Fibroblast of lung (primary cell): ENCODE measurements at regions not wholly inside any gene's neighbourhood (a gene's known extent, or its start where the extent isn't known, plus 50 kb on each side); places are given as distances from the start of the nearest gene placed in this dataset.

ENCODE experiments used
- DNase-seq, 2 donors: peaks; one replicate each; pipeline versions ENCODE4 v3.0.0 to v3.0.0-alpha.2; 2010; ENCODE audit warnings: low read depth in 2 of 2
- H2AFZ ChIP-seq: 2 replicates; pipeline ENCODE4 v1.5.1; 2012; ENCODE audit warnings: low read length, control low read depth, inconsistent platforms
- H3K27ac ChIP-seq: 2 replicates; pipeline ENCODE4 v1.5.1; 2011; ENCODE audit warnings: low read length, control low read depth; ENCODE audit not compliant: insufficient read depth
- H3K27me3 ChIP-seq: 2 replicates; pipeline ENCODE4 v1.5.1; 2011; ENCODE audit warnings: mild to moderate bottlenecking, low read length; ENCODE audit not compliant: control insufficient read depth, insufficient read depth
- H3K36me3 ChIP-seq: 2 replicates; pipeline ENCODE4 v1.5.1; 2011; ENCODE audit warnings: low read length; ENCODE audit not compliant: control insufficient read depth, insufficient read depth
- H3K4me1 ChIP-seq: 2 replicates; pipeline ENCODE4 v1.5.1; 2011; ENCODE audit warnings: low read length; ENCODE audit not compliant: control insufficient read depth, insufficient read depth; ENCODE audit errors: extremely low read depth
- H3K4me2 ChIP-seq: 2 replicates; pipeline ENCODE4 v1.5.1; 2011; ENCODE audit warnings: low read length, control low read depth; ENCODE audit not compliant: insufficient read depth; ENCODE audit errors: extremely low read depth
- H3K4me3 ChIP-seq, 4 experiments: fragments of 200-600 bp in 1 of 4; sonication (generic) in 1 of 4; replicated peaks in 1 of 4; 2 replicates each; pipeline ENCODE4 v1.5.1; 2011 to 2016; ENCODE audit warnings: low read length in 4 of 4, low read depth in 3 of 4, mild to moderate bottlenecking in 3 of 4, control low read depth in 2 of 4, inconsistent platforms in 1 of 4, mixed read lengths in 1 of 4; ENCODE audit not compliant: insufficient read depth in 1 of 4; ENCODE audit errors: control extremely low read depth in 1 of 4
- H3K79me2 ChIP-seq: 2 replicates; pipeline ENCODE4 v1.5.1; 2012; ENCODE audit warnings: mild to moderate bottlenecking, low read length, inconsistent platforms; ENCODE audit not compliant: control insufficient read depth, insufficient read depth
- H3K9ac ChIP-seq: 2 replicates; pipeline ENCODE4 v1.5.1; 2011; ENCODE audit warnings: mild to moderate bottlenecking, low read length, control low read depth; ENCODE audit not compliant: insufficient read depth
- H3K9me3 ChIP-seq: 2 replicates; pipeline ENCODE4 v1.5.1; 2012; ENCODE audit warnings: low read depth, low read length; ENCODE audit not compliant: control insufficient read depth, insufficient read depth
- H4K20me1 ChIP-seq: 2 replicates; pipeline ENCODE4 v1.5.1; 2011; ENCODE audit warnings: low read length; ENCODE audit not compliant: control insufficient read depth, insufficient read depth; ENCODE audit errors: extremely low read depth
- CTCF ChIP-seq, 2 donors: IDR thresholded peaks in 1 of 2; conservative IDR thresholded peaks in 1 of 2; 1 replicate in 1 of 2; 2 replicates in 1 of 2; pipeline ENCODE4 v1.5.1; 2011 to 2012; ENCODE audit warnings: low read length in 2 of 2, control low read depth in 1 of 2, inconsistent platforms in 1 of 2, low read depth in 1 of 2, mild to moderate bottlenecking in 1 of 2
- EZH2 ChIP-seq: IDR thresholded peaks from 2 replicates; pipeline ENCODE4 v1.5.1; 2012; ENCODE audit warnings: low read length, control low read depth, mild to moderate bottlenecking; ENCODE audit errors: missing control alignments

- H3K27ac ChIP-seq = no peak overlapping the region
- no peaks in the 10 kb centered on the region for H3K9me3 ChIP-seq
- H3K4me3 ChIP-seq = no peak overlapping the region
- no peak overlapping the region for H3K9ac ChIP-seq
- TF ChIP-seq EZH2 (no peak), CTCF (conservative IDR thresholded peaks at IDR 0.05 in 1 of 2, IDR thresholded peaks at IDR 0.05 in 1 of 2; ENCODE audit: low read depth in 1 of 2, low read length in 2 of 2) (no peak)
- H3K4me2 ChIP-seq = no peak overlapping the region
- H3K4me1 ChIP-seq = no peaks in the 10 kb centered on the region
- no peaks in the 10 kb centered on the region for H4K20me1 ChIP-seq
- no peak for DNase-seq
- H3K79me2 ChIP-seq = no peaks in the 10 kb centered on the region
- no peaks in the 10 kb centered on the region for H3K27me3 ChIP-seq
- H3K36me3 ChIP-seq = no peaks in the 10 kb centered on the region
- H2AFZ ChIP-seq = no peak overlapping the region
Measured at GRCh38 chr2:7154656-7155055, 237.4 kb downstream of the RNF144A start.

DNA sequence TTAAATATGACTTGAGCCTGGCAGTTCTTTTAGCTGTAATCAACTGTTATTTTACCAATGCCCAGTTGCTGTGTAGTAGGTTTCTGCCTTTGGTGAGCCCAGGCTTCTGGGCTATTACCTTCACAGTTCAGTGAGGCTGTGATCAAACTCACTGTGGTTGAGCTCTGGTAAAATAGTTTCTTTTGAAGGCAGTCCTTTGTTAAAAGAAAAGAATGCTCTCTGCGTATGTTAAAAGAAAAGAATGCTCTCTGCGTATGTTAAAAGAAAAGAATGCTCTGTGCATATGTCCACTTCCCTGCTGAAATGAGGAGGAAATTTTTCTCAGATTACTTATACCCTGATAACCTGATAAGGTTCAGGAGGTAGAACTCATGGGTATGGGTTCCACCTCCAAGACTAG, 244.3 kb downstream of the RNF144A start:
- Histone ChIP-seq H2AFZ (no peak overlapping the region), H3K27ac (no peak overlapping the region), H4K20me1 (no peaks in the 10 kb centered on the region), H3K4me3 (no peak overlapping the region), H3K4me2 (no peak overlapping the region), H3K36me3 (no peaks in the 10 kb centered on the region), H3K9ac (no peak overlapping the region), H3K4me1 (no peaks in the 10 kb centered on the region), H3K27me3 (no peaks in the 10 kb centered on the region), H3K9me3 (no peaks in the 10 kb centered on the region), H3K79me2 (no peaks in the 10 kb centered on the region)
- peak in 1 of 2 donors; percentile 59 for DNase-seq
- TF ChIP-seq EZH2 (no peak), CTCF (conservative IDR thresholded peaks at IDR 0.05 in 1 of 2, IDR thresholded peaks at IDR 0.05 in 1 of 2; ENCODE audit: low read depth in 1 of 2, low read length in 2 of 2) (no peak)

DNA sequence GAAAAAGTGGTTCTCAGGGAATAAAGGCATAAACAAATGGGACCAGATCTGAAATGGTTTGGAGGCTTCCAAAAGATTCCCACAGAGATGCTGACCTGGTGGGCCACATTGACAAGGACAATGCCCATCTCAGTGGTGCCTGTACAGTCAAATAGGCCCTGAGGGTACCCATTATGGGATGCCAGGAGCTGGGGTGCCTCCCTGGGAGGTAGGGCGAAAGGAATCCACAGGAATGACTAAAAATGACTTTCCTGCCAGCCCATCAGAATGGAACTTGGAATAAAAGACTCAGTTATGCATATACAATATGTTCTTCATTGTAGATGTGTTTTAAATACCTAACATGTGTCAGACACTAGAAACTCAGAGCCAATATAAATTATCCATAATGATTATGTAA, 248.5 kb downstream of the RNF144A start:
- Histone ChIP-seq H3K4me1 (no peaks in the 10 kb centered on the region), H3K36me3 (no peaks in the 10 kb centered on the region), H3K79me2 (no peaks in the 10 kb centered on the region), H3K4me2 (no peak overlapping the region), H3K27me3 (no peaks in the 10 kb centered on the region), H3K27ac (no peak overlapping the region), H2AFZ (no peak overlapping the region), H3K4me3 (no peak overlapping the region), H3K9ac (no peak overlapping the region), H3K9me3 (no peaks in the 10 kb centered on the region), H4K20me1 (no peaks in the 10 kb centered on the region)
- peak in 1 of 2 donors; percentile 31 for DNase-seq
- TF ChIP-seq CTCF (conservative IDR thresholded peaks at IDR 0.05 in 1 of 2, IDR thresholded peaks at IDR 0.05 in 1 of 2; ENCODE audit: low read depth in 1 of 2, low read length in 2 of 2) = no peak
- TF ChIP-seq EZH2 = no peak
